Astrocyte of the cerebellum (primary cell): ENCODE measurements at regions not wholly inside any gene's neighbourhood (a gene's known extent, or its start where the extent isn't known, plus 50 kb on each side); places are given as distances from the start of the nearest gene placed in this dataset.
"Not testable (repeated sequence)": the region's sequence is repeated elsewhere in the genome, so short reads cannot be mapped to it uniquely, and the experiment has no call there.

Source experiments
- DNase-seq: peaks from one replicate; pipeline ENCODE4 v3.0.0-alpha.2; 2011; ENCODE audit warnings: low read depth
- H3K4me3 ChIP-seq: 2 replicates; pipeline ENCODE4 v1.5.1; 2011; ENCODE audit warnings: mild to moderate bottlenecking, low read depth, low read length, moderate library complexity
- in situ Hi-C: cut with HindIII; loops from 2 replicates; pipeline ENCODE4 v1.10.0; 2017; ENCODE audit warnings: low sequenced_read_pairs
- TF ChIP-seq, protein P1 (sequence below): IDR thresholded peaks from 2 replicates; pipeline ENCODE4 v1.5.1; 2012; ENCODE audit warnings: low read length, low read depth, moderate library complexity, mild to moderate bottlenecking; ENCODE audit errors: missing control alignments

DNA sequence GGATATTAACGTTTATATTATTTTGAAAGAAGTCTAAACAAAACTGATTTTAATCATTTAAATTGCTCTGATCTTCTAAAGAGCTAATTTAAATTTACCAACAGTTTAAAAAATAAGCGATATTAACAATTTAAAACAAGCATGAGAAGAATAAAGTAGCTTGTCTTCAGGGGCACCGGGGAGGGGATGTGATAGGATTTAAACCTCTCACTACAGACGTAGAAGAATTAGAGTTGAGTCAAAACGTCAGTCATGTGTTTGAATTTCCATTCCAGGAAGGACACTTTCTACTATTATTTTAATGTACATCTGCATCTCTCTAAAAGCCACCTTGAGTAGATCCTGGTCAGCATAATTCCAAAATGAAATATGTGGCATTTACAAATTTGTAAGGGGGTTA lies 58.2 kb upstream of the TPTE start:
- in situ Hi-C loops: no loop called here
- DNase-seq: no peak
- TF ChIP-seq, protein P1, sequence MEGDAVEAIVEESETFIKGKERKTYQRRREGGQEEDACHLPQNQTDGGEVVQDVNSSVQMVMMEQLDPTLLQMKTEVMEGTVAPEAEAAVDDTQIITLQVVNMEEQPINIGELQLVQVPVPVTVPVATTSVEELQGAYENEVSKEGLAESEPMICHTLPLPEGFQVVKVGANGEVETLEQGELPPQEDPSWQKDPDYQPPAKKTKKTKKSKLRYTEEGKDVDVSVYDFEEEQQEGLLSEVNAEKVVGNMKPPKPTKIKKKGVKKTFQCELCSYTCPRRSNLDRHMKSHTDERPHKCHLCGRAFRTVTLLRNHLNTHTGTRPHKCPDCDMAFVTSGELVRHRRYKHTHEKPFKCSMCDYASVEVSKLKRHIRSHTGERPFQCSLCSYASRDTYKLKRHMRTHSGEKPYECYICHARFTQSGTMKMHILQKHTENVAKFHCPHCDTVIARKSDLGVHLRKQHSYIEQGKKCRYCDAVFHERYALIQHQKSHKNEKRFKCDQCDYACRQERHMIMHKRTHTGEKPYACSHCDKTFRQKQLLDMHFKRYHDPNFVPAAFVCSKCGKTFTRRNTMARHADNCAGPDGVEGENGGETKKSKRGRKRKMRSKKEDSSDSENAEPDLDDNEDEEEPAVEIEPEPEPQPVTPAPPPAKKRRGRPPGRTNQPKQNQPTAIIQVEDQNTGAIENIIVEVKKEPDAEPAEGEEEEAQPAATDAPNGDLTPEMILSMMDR: no peak
- H3K4me3 ChIP-seq: no peak overlapping the region

DNA sequence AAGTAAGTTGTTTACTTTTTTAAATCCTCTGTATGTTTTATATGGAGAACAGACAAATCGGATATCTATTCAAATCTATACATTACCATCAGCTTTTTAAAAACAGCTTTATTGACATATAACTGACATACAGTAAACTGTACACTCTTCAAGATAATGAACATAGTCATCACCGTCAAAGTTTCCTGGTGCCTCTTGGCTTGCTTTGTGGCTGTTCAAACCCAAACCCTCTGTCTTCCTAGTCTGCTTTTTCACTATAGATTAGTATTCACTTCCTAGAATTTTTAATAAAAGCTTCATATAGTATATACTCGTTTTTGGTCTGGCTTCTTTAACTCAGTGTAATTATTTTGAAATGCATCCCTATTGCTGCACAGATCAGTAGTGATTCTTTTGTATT lies 56.4 kb upstream of the TPTE start:
- in situ Hi-C loops: no loop called here
- TF ChIP-seq, protein P1: no peak
- no peak overlapping the region for H3K4me3 ChIP-seq
- no peak for DNase-seq

DNA sequence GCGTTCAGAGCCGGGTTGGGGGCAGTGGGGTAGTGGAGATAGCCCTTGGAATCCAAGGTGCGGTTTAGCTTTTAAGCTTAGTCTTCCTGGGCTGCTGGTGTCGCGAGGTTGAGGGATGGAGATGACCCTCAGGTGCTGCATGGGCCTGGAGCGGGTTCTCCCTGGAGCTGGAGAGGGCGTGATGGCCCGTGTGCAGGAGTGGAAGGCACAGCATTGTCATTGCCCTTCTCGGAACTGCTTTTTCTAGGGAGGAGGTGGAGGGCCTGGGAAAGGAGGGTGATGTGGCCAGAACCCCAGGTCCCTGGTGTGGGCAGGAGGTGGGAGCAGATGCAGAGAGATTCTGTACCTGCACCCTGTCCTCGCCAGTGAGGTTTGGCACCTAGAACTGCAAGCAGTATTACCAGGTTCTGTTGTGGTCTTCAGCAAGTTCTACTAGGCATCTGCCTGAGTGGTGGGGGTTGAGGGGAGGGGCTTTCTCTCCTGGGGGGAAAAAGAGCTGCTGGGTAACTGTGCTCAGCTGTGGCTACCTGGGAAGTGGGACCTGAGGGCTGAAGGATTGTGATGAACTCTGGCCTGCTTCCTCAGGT lies 55.8 kb upstream of the TPTE start:
- H3K4me3 ChIP-seq, DNase-seq, in situ Hi-C loops: not testable (repeated sequence)

DNA sequence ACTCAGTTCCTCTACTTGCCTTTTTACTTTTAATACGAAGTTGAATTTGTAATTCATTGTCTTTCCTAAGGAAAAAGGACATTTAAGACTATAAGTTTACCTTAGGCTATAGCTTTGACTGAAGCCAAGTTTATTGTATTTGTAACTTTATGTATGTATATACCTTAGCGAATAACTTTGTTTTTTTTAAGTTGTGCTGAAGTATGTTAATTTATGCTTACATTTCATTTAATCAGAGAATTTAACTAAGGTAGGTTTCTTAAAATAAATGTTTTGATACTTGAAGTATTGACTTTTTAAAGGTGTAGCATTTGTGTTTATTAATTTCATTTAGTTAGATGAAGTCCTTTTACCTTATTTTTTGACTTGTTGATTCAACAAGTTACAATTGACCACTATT lies 55.2 kb upstream of the TPTE start:
- no peak overlapping the region for H3K4me3 ChIP-seq
- in situ Hi-C loops: no loop called here
- no peak for DNase-seq
- TF ChIP-seq, protein P1: no peak
